ENCODE measurements at regions not wholly inside any gene's neighbourhood (a gene's known extent, or its start where the extent isn't known, plus 50 kb on each side); places are given as distances from the start of the nearest gene placed in this dataset.
A peak's percentile ranks its signal among the peaks of the same experiment; 100 is the strongest.

DNA sequence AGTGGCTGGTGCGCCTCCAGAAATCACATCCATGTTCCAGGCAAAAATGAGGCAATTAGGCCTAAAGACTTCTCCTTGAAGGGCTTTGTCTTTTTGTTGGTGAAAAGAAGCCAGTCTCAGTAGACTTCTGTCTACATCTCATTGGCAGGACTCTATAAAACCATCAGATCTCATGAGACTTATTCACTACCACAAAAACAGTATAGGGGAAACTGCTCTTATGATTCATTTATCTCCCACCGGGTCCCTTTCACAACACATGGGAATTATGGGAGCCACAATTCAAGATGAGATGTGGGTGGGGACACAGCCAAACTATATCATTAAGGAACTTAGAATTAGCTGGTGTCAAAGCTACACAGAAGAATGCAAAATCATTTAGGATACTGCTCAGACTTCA, 77.7 kb upstream of the SNX2 start:
- Histone ChIP-seq H3K9me3 (ENCODE audit: low read depth, low read length, poor library complexity, severe bottlenecking) (no peaks in the 10 kb centered on the region), H3K27ac (ENCODE audit: low read depth, low read length, poor library complexity, severe bottlenecking) (no peak overlapping the region), H3K4me3 (ENCODE audit: low read depth, low read length, poor library complexity, severe bottlenecking) (no peak overlapping the region), H3K4me1 (ENCODE audit: insufficient read depth, low read length, poor library complexity, severe bottlenecking) (no peaks in the 10 kb centered on the region), H3K36me3 (ENCODE audit: insufficient read depth, low read length, poor library complexity, severe bottlenecking) (no peaks in the 10 kb centered on the region), H3K27me3 (replicated peaks; ENCODE audit: insufficient read depth, low read depth, low read length, poor library complexity) (no peaks in the 10 kb centered on the region)
- no TSS peak for BruUV-seq (replicated peaks)
- intact Hi-C loops (cut with micrococcal nuclease; ENCODE audit: unreplicated experiment) = no loop called here
- DNase-seq (ENCODE audit: low spot score) = peak; percentile 25
- ChIA-PET POLR2A (ENCODE audit: low non-redundant PET) (no interaction called here), CTCF (interaction anchor here (0.5 kb wide), 1 partner anchor 389 kb away, joined by 3 read pairs; no protein-coding TSS in a partner anchor)
- TF ChIP-seq, protein P1, sequence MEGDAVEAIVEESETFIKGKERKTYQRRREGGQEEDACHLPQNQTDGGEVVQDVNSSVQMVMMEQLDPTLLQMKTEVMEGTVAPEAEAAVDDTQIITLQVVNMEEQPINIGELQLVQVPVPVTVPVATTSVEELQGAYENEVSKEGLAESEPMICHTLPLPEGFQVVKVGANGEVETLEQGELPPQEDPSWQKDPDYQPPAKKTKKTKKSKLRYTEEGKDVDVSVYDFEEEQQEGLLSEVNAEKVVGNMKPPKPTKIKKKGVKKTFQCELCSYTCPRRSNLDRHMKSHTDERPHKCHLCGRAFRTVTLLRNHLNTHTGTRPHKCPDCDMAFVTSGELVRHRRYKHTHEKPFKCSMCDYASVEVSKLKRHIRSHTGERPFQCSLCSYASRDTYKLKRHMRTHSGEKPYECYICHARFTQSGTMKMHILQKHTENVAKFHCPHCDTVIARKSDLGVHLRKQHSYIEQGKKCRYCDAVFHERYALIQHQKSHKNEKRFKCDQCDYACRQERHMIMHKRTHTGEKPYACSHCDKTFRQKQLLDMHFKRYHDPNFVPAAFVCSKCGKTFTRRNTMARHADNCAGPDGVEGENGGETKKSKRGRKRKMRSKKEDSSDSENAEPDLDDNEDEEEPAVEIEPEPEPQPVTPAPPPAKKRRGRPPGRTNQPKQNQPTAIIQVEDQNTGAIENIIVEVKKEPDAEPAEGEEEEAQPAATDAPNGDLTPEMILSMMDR (conservative IDR thresholded peaks at IDR 0.05; ENCODE audit: low read depth, low read length) = no peak

DNA sequence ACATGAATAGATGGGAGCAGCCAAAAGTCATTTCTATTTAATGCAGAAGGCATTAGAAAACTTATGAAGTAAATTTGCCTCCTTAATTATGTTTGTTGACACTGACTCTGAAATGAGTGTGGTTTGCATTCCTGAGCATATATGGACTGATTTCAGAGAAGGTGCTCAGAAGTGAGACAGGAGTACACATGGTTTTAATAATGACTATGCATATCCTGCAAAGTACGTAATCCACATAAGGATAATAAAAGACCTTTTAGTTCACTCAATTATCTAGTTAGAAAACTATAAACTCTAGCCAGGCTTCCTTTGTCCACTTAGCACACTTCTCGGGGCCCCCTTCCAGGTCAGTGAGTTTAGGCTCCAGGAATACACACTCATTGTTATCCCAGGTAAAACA, 75.7 kb upstream of the SNX2 start:
- H3K27me3 ChIP-seq (replicated peaks; ENCODE audit: insufficient read depth, low read depth, low read length, poor library complexity) = no peaks in the 10 kb centered on the region
- BruUV-seq (replicated peaks) = no TSS peak
- no peaks in the 10 kb centered on the region for H3K4me1 ChIP-seq (ENCODE audit: insufficient read depth, low read length, poor library complexity, severe bottlenecking)
- H3K36me3 ChIP-seq (ENCODE audit: insufficient read depth, low read length, poor library complexity, severe bottlenecking) = no peaks in the 10 kb centered on the region
- no peaks in the 10 kb centered on the region for H3K9me3 ChIP-seq (ENCODE audit: low read depth, low read length, poor library complexity, severe bottlenecking)
- ChIA-PET POLR2A (ENCODE audit: low non-redundant PET) (no interaction called here), CTCF (no interaction called here)
- no peak overlapping the region for H3K4me3 ChIP-seq (ENCODE audit: low read depth, low read length, poor library complexity, severe bottlenecking)
- intact Hi-C loops (cut with micrococcal nuclease; ENCODE audit: unreplicated experiment) = no loop called here
- no peak overlapping the region for H3K27ac ChIP-seq (ENCODE audit: low read depth, low read length, poor library complexity, severe bottlenecking)
- no peak for DNase-seq (ENCODE audit: low spot score)
- TF ChIP-seq, protein P1 (conservative IDR thresholded peaks at IDR 0.05; ENCODE audit: low read depth, low read length) = no peak
- TF ChIP-seq EZH2 (IDR thresholded peaks at IDR 0.05; ENCODE audit: borderline replicate concordance, low read depth, low read length, poor library complexity, severe bottlenecking) = no peak

DNA sequence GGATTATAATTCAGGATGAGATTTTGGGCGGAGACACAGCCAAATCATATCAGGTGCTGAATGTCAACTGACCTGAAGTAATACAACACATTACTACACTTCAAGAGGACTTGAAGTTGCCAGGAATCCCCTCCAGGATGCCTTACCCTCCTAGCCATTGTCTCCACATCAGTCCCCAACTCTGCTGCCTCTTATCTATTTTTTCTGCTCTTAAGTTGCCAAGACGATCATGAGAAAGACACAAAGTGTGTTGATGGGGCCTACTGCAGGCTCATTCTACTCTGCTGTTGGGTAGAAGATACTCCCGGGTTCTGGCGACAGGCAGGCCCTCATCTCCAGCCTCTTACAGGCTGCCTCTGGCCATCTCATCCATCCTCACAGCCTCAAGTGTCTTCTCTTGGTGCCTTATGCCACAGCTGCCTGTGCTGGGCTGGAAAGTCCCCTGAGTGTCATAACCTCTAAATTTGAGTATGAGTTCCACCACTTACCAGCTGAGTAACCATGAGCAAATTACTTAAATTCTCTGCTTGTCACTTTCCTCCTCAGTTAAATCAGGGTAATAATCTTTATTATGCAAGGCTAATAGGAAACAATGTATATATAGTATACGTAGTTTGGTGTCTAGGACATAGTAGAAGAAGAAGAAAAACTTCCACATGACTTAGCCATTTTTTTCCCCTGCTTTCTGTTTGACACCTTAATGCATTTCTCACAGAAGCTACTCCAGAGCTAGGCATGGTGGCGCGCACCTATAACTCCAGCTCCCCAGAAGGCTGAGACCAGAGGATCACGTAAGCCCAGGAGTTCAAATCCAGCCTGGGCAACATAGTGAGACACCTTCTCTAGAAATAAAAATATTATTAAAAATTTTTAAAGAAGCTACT, 73.0 kb upstream of the SNX2 start:
- ChIA-PET POLR2A (ENCODE audit: low non-redundant PET) (no interaction called here), CTCF (no interaction called here)
- Histone ChIP-seq H3K27me3 (replicated peaks; ENCODE audit: insufficient read depth, low read depth, low read length, poor library complexity) (no peaks in the 10 kb centered on the region), H3K4me1 (ENCODE audit: insufficient read depth, low read length, poor library complexity, severe bottlenecking) (peaks cover 3% of the 10 kb centered on the region), H3K36me3 (ENCODE audit: insufficient read depth, low read length, poor library complexity, severe bottlenecking) (no peaks in the 10 kb centered on the region), H3K27ac (ENCODE audit: low read depth, low read length, poor library complexity, severe bottlenecking) (no peak overlapping the region), H3K9me3 (ENCODE audit: low read depth, low read length, poor library complexity, severe bottlenecking) (no peaks in the 10 kb centered on the region), H3K4me3 (ENCODE audit: low read depth, low read length, poor library complexity, severe bottlenecking) (no peak overlapping the region)
- TF ChIP-seq, protein P1 (conservative IDR thresholded peaks at IDR 0.05; ENCODE audit: low read depth, low read length) = no peak
- no peak for TF ChIP-seq EZH2 (IDR thresholded peaks at IDR 0.05; ENCODE audit: borderline replicate concordance, low read depth, low read length, poor library complexity, severe bottlenecking)
- intact Hi-C loops (cut with micrococcal nuclease; ENCODE audit: unreplicated experiment) = loop anchor here (10.0 kb wide), 2 partner anchors 133 to 663 kb away; no protein-coding TSS in a partner anchor
- no peak for DNase-seq (ENCODE audit: low spot score)
- no TSS peak for BruUV-seq (replicated peaks)
